DMS53 (cell line): ENCODE measurements at regions not wholly inside any gene's neighbourhood (a gene's known extent, or its start where the extent isn't known, plus 50 kb on each side); places are given as distances from the start of the nearest gene placed in this dataset.
A peak's percentile ranks its signal among the peaks of the same experiment; 100 is the strongest.

Source experiments
- DNase-seq: peaks from one replicate; lab custom pipeline; 2025; lab: John Stamatoyannopoulos, UW

DNA sequence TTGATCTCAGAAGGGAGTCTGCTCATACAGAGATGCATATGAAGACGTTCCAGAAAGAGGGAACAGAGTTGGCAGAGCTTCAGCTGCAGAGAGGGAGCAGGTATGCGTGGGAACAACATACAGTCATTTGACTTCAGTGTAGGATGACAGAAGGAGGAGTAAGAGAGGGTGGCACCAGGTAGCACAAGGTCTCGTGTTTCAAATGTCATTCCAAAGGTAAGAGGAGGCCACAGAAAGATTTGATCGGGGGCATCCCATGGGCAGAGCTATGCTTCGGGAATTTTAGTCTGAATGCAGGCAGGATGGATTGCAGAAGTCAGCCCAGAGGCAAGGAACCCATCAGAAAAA lies 367.1 kb downstream of the CDK5RAP2 start:
- DNase-seq, result no peak

DNA sequence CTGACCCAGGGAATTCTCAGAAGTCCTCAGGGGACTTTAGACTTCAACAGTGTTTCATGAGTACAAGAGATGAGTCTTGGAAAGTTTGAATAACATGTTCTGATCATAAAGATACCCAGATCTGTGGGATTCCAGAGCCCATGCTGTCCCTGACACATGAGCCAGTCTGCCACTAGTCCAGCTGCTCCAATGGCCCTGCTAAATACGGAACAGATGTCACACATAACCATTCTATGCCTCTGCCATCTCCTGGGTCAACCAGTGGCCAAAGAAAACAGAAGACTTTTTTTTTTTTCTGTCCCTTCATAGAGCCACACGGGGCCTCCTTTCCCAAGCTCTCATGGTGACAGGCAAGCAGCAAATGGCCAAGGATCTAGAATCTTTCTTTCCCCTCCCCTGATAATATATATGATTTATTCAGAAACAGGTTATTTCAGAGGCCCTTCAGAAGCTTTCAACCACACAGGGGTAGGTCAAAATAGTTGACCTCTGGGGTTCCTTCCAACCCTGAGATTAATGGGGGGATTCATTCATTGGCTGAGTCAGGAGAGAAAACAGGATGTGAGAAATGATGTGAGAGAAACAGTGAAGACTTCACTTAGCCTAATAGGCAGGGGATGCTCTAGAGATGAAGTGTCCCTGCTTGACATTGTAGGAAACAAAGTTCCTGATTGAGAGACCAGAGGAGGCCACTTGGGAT lies 367.7 kb downstream of the CDK5RAP2 start:
- DNase-seq, result no peak

DNA sequence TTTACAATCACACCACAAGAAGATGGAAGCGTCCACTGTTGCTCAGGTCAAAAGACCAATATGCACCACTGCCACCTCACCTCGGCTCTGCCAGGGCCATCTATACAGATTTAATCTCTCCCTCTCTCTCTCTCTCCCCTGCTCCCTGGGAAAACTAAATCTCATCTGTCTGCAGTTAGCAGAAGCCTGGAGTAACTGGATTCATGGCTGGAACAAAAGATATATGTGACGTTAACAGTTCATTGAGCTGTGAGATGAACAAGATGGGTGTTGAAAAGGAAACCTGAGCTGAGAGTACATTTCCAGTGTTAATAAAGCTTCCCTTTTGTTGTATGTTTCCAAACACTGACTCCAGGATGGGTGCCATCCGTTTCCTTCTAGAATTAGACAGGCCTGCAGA lies 369.7 kb downstream of the CDK5RAP2 start:
- DNase-seq, result no peak

DNA sequence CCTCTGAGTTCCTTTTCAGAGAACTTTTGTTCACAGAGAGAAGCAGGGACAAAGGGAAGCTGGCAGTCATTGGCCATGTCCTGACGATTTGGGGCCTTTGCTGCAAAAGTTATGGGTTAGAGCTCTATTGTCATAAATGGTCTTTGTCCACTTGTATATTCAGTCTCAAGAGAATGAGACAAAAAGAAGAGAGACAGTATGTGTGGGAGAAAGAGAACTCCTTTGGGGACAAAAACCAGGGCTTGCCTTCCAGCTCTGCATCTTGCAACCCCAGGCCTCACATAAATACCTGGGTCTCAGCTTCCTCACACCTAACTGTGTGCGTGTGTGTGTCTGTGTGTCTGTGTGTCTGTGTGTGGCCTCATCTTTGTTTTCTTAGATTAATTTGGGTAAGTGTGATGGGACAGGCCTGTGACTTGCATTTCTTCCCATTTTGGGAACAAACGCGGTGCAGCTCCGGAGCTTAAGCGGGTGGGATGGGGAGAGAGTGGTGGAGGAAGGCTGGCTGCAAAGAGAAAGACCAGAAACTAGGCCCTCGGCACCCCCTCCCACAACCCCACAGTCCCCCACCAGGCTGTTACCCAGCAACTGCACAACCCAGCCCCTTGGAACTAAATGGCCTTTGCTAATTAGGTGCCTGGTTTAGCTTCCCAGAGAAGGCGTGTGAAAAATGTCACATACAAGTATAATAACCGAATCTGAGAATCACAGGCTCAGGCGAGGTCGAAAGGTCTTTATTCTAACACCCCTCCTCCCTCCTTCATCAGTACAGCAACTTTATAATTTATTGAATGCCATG lies 376.9 kb downstream of the CDK5RAP2 start:
- DNase-seq, result no peak

DNA sequence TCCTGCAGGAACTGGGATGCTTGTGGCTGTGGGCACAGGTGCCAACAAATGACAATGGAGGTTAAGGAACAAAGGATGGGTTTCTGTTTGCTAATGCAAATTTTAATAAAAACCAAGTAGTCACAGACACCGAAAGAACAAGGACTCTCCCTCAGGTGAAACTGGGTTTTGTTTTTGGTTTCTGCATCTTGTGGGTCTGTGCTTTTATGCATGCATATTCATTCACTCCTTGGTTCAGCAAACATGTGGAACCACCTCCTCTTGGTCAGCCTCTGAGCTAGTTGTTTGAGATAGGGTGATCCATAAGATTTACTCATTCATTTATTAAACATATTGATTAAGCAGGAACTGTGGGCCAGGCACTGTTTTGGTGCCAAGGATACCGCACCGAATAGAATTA lies 381.9 kb downstream of the CDK5RAP2 start:
- no peak for DNase-seq

DNA sequence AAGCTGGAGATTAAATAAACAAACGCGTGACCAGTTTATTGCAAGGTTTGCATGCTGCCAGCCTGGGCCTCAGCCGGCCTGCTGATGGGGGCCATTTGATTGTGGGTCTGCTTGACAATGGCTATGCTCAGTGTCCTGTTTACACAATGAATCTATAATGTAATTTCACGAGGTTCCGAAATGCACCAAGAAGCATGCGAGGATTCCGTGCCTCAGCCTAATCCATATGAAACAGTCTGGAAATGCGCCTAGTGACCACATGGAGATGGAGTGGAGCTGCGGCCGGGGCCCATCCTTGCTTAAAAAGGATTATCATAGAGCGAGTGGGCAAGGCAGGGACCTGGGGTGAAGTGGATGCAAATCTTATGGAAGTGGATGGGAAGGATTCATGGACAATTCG lies 382.4 kb downstream of the CDK5RAP2 start:
- DNase-seq, result no peak

DNA sequence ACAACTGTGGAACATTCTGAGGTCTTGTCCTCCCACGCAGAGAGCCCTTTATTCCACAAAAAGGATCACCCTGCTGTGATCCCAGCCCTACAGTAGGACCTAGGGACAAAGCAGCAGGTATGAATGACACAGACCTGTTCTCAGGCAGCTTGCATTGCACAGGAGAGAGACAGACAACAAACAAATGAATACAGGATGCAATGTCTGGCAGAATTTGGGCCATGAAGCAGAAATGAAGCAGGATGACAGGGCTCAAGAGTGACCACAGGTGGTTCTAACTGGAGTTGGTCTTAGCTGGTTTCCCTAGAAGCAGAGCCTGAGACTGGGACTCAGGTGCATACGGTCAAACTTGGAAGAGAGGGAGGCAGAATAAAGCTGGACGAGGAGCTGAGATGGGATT lies 388.8 kb downstream of the CDK5RAP2 start:
- no peak for DNase-seq

DNA sequence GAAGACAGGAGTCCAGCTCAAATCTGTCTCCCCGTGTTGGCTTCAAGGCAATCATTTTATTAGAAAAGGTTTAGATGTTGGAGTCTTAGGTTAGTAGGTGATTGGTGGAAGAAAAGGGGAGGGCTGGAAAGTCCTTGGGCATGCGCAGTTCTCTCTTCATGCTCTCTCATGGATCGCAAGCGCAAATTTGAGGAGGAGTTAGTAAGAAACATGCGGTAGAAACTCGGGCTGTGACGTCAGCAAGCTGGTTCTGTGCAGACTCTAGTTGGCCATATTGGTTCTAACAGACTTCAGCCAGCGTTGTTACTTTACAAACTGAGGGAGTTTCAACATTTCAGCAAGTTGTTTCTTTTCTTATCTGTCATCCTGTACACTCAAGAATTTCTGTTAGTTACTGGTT lies 392.2 kb downstream of the CDK5RAP2 start:
- no peak for DNase-seq

DNA sequence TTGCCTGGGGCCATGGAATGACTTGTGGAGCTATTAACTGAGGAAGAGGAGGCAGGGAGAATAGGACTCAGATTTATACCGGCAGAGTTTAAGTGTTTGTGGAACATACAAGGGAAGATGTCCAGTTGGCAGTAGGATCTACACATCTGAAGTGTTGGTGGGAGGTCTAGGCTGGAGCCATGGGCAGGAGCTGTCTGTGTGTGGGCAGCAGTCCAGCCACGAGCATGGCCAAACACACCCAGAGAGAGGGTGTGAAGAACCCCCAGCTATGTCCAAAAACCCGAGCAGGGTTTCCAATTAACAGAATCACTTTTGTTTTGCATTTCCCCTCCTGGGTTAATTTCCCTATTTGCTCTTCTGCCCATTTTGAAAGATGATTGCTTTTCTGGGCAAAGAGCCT lies 393.7 kb downstream of the CDK5RAP2 start:
- no peak for DNase-seq

DNA sequence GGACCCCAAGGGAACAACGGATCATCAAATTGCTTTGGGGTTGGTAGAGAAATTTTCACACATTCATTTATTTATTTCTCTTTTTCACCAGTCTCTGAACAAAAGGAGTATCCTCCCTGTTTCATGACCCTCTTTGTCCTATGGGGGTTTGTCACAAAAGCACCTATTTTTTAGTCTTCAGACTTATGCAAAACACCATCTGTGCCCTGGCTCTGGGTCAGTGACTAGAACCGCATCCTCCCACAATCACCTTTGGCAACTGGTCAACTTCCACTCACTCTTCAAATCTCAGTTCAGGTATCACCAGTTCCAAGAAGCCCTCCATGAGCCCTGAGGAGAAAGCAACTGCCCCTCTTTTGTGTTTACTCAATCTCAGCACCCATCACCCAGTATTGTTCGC lies 395.7 kb downstream of the CDK5RAP2 start:
- DNase-seq, result no peak

DNA sequence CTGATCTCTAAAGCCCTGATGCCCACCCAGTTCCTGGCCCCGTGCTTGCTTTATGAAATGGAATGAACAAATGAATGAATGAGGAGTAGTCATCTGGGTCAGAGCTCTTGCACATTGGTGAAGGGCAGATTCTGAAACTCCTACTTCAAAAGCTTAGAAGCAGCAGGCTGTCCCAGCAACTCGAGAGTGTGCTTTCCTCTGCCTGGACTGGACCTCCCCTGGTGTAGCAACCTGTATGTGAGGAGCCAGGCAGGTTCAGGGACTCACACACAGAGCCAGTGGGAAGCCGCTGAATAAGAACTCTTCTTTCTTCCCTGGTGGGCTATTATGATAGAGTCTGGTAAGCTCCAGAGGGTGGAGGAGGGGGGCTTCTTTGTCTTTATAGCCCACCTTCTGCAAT lies 396.4 kb downstream of the CDK5RAP2 start:
- no peak for DNase-seq

DNA sequence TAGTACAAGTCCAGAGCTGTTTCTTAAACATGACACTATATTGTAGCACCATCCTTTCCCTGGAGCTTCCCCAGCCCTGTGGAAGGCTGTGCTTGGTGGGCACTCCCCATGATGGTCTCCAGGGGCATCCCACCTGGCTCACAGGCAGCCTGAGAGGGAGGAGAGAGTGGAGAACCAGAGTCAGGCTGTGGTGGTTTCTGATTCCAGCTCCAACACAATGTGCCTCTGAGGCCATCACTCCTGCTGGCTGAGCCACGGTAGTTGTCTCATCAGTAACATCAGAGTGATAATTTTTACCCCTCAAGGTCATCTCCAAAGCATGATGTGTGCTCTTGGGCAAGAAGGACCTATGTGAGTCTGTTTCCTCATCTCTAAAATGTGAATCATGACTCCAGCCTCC lies 398.0 kb downstream of the CDK5RAP2 start:
- DNase-seq, result no peak

DNA sequence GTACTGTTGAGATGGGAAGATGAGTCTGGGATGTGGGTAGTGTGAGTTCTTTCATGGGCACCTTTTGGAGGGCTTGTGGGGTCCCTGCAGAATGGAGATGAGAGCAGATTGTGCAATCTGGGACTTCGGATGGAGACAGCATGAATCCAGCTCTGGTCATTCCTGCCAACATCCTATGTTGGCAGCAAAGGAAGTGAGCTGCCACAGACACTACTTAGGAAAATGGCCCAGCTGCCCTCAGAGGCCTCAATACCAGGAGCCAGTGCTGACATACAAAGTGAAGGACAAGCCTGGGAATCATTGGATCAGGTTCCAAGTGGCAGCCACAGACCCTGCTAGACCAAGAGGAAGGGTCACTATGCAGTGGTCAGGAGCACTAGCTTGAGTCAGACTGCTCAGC lies 402.8 kb downstream of the CDK5RAP2 start:
- DNase-seq, result no peak

DNA sequence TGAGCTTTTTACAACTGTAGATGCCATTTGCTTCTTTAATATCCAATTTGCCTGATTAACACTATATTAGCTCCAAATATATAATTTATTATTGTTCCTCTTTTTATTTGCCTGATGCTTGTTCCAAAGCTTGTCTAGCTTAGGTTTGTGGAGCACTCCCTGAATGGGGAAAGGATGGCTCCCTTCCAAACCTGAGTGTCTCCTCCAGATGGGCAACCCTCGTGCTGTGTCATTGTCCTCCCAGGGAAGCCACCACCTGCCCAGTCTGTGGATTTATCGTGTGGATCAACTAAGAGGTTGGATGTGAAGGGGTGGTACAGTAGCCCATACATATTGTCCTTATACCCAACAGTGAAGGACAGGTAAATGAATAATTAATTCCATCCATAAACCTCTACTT lies 404.9 kb downstream of the CDK5RAP2 start:
- DNase-seq, result no peak

DNA sequence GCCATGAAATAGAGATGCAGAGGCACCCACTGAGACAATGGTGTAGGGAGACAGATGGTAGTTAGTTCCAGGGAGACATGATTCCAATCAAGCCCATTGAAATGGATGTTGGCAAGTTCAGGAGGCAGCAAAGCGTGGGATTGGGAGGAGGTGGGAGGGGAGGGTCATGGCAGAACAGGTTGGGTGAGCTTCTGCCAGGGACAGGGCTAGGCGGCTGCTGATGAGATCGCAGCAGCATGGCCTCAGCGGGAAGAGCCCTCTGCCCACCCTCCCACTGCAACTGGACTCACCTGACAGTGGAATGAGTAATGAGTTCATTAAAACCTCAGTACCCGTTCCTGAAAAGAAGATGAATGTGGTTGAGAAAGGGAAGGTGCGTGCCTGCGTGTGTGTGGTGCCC lies 418.2 kb downstream of the CDK5RAP2 start:
- DNase-seq, result peak; percentile 36

DNA sequence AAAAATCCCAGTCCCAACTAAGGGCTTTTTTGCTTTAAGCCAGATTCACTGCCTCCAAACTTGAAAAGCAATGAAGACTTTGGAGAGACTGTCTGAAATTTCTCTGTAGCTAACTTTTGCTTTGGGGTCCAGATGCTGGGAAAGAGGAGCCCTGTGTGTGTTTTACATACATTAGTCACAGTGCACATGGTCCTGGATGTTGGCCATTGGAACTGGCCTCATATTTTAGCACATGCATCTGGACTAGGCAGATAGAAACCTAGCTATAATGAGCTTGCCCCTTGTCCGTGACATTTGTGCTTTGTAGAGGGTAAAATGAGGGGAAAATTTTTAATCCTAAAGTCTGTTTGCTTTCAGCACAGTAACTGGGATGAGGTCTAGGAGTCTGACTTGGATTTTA lies 421.7 kb downstream of the CDK5RAP2 start:
- no peak for DNase-seq

DNA sequence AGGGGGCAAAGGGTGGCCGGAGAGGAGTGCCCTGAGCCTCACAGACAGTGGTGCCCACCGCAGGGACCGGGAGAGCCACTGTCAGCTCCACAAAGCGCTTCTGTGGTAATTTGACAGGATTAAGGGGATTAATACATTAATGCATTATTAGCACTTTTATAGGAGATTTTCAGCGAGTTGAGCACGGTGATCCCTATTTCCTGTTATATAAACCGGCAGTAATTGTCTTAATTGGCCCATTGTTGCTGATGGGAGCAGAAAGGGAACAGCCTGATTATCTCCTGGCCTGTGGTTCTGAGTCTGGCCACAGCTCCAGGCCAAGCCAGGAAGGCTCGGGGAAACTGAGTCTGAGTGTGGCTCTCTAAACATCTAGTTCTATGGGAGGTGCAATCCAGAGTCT lies 423.6 kb downstream of the CDK5RAP2 start:
- DNase-seq, result no peak

DNA sequence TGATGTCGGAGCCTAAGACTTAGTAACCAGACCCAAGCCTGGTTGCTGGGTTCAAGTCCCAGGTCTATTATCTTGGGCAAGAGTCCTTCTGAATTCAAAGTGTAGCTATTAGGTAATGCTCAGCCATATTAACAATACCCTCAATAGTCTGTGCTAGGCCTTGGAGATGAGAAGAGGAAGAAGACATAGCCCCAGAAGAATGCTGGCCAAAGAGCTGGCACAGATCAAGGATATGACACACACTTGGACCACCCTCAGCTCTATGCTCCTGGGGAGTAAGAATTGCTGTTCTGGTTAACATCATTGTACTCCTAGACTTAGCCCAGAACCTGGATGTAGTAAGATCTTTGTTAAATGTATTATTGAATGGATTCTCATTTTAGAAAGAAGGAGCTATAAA lies 426.7 kb downstream of the CDK5RAP2 start:
- no peak for DNase-seq

DNA sequence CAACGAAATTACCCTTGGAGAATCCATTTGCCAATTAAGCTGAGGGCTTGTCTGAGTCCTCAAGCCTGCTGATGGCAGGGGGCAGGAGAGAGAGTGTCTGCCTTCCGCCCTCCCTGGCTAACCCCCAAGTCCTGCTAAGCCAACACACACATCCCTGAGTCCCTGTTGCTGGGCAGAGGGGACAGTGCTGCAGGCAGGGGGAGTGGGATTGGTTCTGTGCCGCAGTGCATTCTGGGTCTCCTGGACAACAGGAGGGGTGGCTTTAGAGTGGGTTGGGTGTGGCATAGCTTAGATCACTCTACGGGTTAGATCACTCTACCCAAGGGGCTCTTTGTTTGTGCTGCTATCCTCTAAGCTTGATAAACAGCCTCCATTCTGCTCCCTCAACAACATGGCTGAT lies 427.7 kb downstream of the CDK5RAP2 start:
- DNase-seq, result no peak

DNA sequence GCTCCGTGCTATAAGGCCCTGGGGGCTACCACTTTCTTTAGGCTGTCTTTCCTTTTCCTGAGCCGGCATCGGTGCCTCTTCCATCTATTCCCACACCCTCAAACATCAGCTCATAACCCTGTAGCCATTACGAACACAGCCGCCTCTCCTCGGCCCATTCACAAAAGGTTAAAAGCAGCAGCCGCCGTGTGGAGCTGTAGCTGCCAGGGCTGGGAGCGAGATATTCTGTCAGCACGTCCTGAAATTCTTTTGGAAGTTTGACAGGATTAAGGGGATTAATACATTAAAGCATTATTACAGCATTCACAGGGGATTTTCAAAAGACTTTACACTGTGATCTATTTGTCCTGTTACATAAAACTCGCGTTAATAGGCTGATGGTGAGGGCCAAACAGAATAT lies 428.2 kb downstream of the CDK5RAP2 start:
- no peak for DNase-seq

DNA sequence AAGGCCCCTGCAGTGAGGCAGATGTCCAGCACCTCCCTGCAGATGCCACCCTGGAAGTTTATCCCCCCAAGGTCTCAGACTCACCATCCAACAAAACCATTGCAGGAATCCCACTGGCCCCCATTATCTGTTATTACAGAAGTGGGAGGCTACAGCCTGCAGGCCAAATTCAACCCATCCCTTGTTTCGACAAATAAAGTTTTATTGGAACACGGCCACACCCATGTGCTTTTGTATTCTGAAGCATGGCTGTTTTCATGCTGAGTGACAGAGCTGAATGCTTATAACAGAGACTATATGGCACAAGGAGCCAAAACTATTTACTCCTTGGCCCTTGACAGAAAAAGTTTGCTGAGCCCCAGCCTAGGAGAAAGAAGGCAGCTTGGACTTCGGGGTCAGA lies 428.8 kb downstream of the CDK5RAP2 start:
- DNase-seq, result no peak

DNA sequence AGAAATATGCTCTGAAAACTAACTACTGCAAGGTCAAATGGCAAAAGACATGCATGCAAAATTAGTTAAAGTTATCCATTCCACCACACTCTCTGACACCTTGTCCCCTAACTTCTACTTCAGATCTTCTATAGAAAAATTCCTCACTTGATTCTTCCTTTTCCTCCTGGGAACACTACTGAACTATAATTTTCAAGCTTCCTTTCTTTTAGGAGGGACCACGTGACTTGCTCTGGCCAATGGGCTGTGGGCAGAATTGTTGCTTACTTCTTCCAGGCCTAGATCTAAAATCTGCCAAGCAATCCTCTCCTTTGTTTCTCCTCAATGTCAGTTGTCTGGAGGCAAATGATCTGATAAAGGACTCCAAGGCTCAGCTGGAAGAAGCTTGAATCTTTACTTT lies 441.0 kb downstream of the CDK5RAP2 start:
- no peak for DNase-seq

DNA sequence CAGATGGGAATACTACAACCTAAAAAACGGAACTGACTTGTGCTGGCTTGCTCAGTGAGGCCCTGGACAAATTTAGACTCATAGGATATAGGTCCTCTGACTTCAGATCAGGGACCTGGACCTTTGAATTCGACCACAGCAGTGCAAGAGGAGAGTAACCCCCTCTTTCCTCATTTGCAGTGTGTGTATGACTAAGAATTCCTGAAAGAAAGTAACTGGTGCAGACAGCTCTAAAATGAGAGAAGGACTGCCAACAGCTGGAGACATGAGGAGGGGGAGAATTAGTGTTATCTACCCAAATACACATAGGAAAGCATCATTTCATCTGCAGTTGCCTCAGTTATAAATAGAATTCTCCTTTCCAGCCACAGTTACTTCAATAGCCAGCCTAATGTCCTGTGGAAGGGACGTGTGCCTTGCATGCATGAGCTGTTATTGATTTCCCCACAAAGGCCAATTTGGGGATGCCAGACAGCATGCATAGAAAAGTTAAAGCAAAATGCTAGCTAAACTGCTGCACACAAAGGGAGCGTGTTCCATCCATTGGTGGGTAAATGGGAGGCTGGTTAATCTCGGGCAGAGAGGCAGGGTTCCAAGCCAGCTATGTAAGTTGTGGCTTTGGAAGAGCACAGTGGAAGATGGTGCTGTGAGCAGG lies 442.7 kb downstream of the CDK5RAP2 start:
- no peak for DNase-seq
